Kidney (tissue), 13 donors: ENCODE measurements at regions not wholly inside any gene's neighbourhood (a gene's known extent, or its start where the extent isn't known, plus 50 kb on each side); places are given as distances from the start of the nearest gene placed in this dataset.
A peak's percentile ranks its signal among the peaks of the same experiment; 100 is the strongest.

Source experiments
- DNase-seq, 5 donors: peaks; one replicate each; pipeline ENCODE4 v3.0.0-alpha.2; 2013 to 2020
- FAIRE-seq: peaks from 2 replicates; lab custom pipeline; 2012; peaks lifted over from hg19 to GRCh38; lab: Jason Lieb, UNC
- H3K27ac ChIP-seq, 2 donors: one replicate each; pipeline ENCODE4 v1.7.0; 2013; ENCODE audit warnings: low read depth in 2 of 2, low read length in 2 of 2, inconsistent platforms in 1 of 2
- H3K27me3 ChIP-seq: one replicate; pipeline ENCODE4 v1.7.1; 2013; ENCODE audit warnings: low read length, inconsistent platforms; ENCODE audit not compliant: control insufficient read depth, insufficient read depth
- H3K36me3 ChIP-seq, 3 donors: one replicate each; pipeline versions ENCODE4 v1.7.0 to v1.7.1; 2013; ENCODE audit warnings: low read length in 3 of 3, control low read depth in 1 of 3, inconsistent platforms in 1 of 3; ENCODE audit not compliant: insufficient read depth in 3 of 3, control insufficient read depth in 2 of 3
- H3K4me1 ChIP-seq, 3 donors: one replicate each; pipeline versions ENCODE4 v1.7.0 to v1.7.1; 2013; ENCODE audit warnings: low read length in 3 of 3, inconsistent platforms in 1 of 3, low read depth in 1 of 3; ENCODE audit not compliant: control insufficient read depth in 2 of 3, insufficient read depth in 2 of 3
- H3K4me3 ChIP-seq, 3 donors: one replicate each; pipeline versions ENCODE4 v1.7.0 to v1.8.1; 2013; ENCODE audit warnings: low read length in 3 of 3, control low read depth in 1 of 3, inconsistent platforms in 1 of 3
- H3K9ac ChIP-seq, 3 donors: one replicate each; pipeline versions ENCODE4 v1.7.0 to v1.7.1; 2013; ENCODE audit warnings: low read length in 3 of 3, control low read depth in 1 of 3, inconsistent platforms in 1 of 3
- H3K9me3 ChIP-seq, 3 donors: one replicate each; pipeline versions ENCODE4 v1.7.0 to v1.7.1; 2013; ENCODE audit warnings: low read length in 3 of 3, control low read depth in 1 of 3, inconsistent platforms in 1 of 3; ENCODE audit not compliant: control insufficient read depth in 2 of 3, insufficient read depth in 1 of 3
- CTCF ChIP-seq: IDR thresholded peaks from 3 replicates; pipeline ENCODE4 v1.5.1; 2012; ENCODE audit warnings: mild to moderate bottlenecking, moderate library complexity, borderline replicate concordance; ENCODE audit not compliant: insufficient read depth; ENCODE audit errors: extremely low read depth
- intact Hi-C: fragments of 100-400 bp; cut with DNase I; formaldehyde crosslinking; loops from one replicate; pipeline ENCODE4 v1.11.1; 2022
- donor health status: control.
- donor health status: control.
- donor health status: control.
- donor health status: control.
- donor health status: control.
- donor health status: DM: yes; HTN: yes; CAD: no.
- donor health status: Normal renal cell carcinoma (clear cell type).

GRCh38 chr11:23594755-23595154 is 734.5 kb upstream of the CCDC179 start:
- Histone ChIP-seq H3K36me3 (no peaks in the 10 kb centered on the region), H3K27me3 (no peaks in the 10 kb centered on the region), H3K4me1 (no peaks in the 10 kb centered on the region), H3K4me3 (no peak overlapping the region), H3K9me3 (no peaks in the 10 kb centered on the region), H3K27ac (no peak overlapping the region), H3K9ac (no peak overlapping the region)
- FAIRE-seq (no peak), DNase-seq (peak in 1 of 5 donors; percentile 9)
- TF ChIP-seq CTCF: no peak
- intact Hi-C loops: no loop called here

GRCh38 chr11:23604966-23605365 is 744.7 kb upstream of the CCDC179 start:
- no peak for TF ChIP-seq CTCF
- no peak for FAIRE-seq
- DNase-seq: no peak

GRCh38 chr11:23606191-23606590 is 745.9 kb upstream of the CCDC179 start:
- Histone ChIP-seq H3K4me1 (no peaks in the 10 kb centered on the region), H3K36me3 (no peaks in the 10 kb centered on the region), H3K9me3 (no peaks in the 10 kb centered on the region), H3K9ac (no peak overlapping the region), H3K27me3 (no peaks in the 10 kb centered on the region), H3K27ac (no peak overlapping the region), H3K4me3 (no peak overlapping the region)
- intact Hi-C loops: no loop called here
- no peak for FAIRE-seq
- TF ChIP-seq CTCF: no peak
- DNase-seq: no peak

More at GRCh38 chr11:23604966-23605365, 744.7 kb upstream of the CCDC179 start:
- no peak overlapping the region for H3K9ac ChIP-seq
- H3K27ac ChIP-seq: no peak overlapping the region
- H3K4me3 ChIP-seq: no peak overlapping the region
- no peaks in the 10 kb centered on the region for H3K27me3 ChIP-seq
- H3K36me3 ChIP-seq: no peaks in the 10 kb centered on the region
- intact Hi-C loops: no loop called here
- H3K4me1 ChIP-seq: no peaks in the 10 kb centered on the region
- no peaks in the 10 kb centered on the region for H3K9me3 ChIP-seq

- TF ChIP-seq CTCF: no peak
Measured at GRCh38 chr11:23611726-23612125, 751.5 kb upstream of the CCDC179 start.

More at GRCh38 chr11:23611726-23612125, 751.5 kb upstream of the CCDC179 start:
- FAIRE-seq (no peak), DNase-seq (no peak)
- Histone ChIP-seq H3K27me3 (no peaks in the 10 kb centered on the region), H3K27ac (no peak overlapping the region), H3K4me1 (no peaks in the 10 kb centered on the region), H3K36me3 (no peaks in the 10 kb centered on the region), H3K9me3 (no peaks in the 10 kb centered on the region), H3K4me3 (no peak overlapping the region), H3K9ac (no peak overlapping the region)
- intact Hi-C loops: no loop called here
